ENCODE measurements at regions not wholly inside any gene's neighbourhood (a gene's known extent, or its start where the extent isn't known, plus 50 kb on each side); places are given as distances from the start of the nearest gene placed in this dataset.

DNA sequence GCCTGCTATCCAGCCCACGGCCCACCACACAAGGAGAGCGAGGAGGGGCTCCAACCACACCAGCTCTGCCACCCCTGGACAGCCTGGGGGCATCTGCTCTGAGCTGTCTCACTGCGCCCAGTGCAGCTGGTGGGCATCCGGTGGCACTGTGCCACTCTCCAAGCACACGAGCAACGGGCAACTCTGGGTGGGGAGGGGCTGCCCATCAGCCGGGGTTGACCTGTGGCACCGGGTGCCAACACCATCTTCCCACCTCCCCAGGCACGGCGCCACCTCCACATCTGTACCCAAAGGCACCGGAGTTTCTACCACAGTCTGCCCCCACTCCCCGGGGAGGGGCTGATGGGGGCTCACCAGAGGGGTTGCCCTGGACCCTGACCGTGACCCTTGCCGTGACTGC lies 241.8 kb downstream of the RBFOX3 start:
- no peak for TF ChIP-seq CTCF (IDR thresholded peaks at IDR 0.05)
- TF ChIP-seq POLR2A (IDR thresholded peaks at IDR 0.05) = no peak
